ENCODE measurements at regions not wholly inside any gene's neighbourhood (a gene's known extent, or its start where the extent isn't known, plus 50 kb on each side); places are given as distances from the start of the nearest gene placed in this dataset.

DNA sequence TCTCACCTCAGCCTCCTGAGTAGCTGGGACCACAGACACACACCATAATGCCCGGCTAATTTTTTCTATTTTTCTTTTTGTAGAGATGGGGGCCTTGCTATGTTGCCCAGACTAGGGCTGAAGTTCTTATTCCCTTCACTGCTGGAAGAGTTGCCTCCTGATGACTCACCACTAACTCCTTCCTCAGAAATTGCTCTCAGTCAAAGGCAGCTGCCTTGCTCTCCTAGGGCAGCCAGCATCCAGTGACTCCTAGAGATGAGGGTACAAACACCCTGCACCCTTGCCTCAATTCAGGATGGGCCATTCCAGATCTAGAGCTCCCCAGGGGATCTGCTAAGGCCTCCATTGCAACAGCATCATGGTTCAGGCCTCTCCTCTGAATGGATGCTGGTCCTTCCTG lies 54.0 kb upstream of the RASSF8 start:
- no peak for DNase-seq (ENCODE audit: insufficient read length, low spot score)
- FAIRE-seq: no peak
- TF ChIP-seq, protein P1, sequence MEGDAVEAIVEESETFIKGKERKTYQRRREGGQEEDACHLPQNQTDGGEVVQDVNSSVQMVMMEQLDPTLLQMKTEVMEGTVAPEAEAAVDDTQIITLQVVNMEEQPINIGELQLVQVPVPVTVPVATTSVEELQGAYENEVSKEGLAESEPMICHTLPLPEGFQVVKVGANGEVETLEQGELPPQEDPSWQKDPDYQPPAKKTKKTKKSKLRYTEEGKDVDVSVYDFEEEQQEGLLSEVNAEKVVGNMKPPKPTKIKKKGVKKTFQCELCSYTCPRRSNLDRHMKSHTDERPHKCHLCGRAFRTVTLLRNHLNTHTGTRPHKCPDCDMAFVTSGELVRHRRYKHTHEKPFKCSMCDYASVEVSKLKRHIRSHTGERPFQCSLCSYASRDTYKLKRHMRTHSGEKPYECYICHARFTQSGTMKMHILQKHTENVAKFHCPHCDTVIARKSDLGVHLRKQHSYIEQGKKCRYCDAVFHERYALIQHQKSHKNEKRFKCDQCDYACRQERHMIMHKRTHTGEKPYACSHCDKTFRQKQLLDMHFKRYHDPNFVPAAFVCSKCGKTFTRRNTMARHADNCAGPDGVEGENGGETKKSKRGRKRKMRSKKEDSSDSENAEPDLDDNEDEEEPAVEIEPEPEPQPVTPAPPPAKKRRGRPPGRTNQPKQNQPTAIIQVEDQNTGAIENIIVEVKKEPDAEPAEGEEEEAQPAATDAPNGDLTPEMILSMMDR (IDR thresholded peaks at IDR 0.05; ENCODE audit: insufficient read depth, missing control alignments): no peak

DNA sequence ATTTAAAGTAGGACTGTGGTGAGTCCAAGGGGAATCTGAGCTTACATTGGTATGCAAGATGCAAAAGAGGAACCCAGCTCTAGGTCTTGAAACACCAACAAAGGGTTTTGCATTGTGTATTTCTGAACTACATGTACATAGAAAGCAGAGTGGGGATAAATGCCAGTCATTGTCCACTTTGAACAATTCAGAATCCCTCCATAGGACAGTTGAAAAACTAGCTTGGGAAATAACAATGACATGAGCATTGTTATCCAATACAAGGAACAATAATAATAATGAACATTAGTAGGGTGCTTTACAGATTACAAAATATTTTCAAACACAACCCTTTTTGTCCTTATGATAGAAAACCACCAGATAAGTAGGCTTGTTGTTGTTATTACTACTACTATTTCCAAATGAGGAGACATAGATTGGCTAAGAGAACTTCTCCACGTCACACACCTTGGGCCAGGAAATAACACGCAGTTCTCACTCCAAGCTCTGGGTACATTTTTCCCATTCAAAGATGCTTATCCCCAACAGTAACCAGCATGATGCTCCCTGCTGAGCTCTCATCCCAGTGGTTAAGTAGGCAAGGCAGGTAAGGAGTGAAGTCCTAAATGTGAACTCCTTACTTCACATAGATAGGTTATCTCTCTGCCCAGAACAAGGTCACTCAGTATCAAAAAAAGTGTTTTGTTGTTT lies 51.7 kb upstream of the RASSF8 start:
- peak; percentile 61 for FAIRE-seq
- DNase-seq (ENCODE audit: insufficient read length, low spot score): no peak

More for the DNA sequence above, 51.7 kb upstream of the RASSF8 start:
- TF ChIP-seq, protein P1 (IDR thresholded peaks at IDR 0.05; ENCODE audit: insufficient read depth, missing control alignments): no peak
